ENCODE measurements at regions not wholly inside any gene's neighbourhood (a gene's known extent, or its start where the extent isn't known, plus 50 kb on each side); places are given as distances from the start of the nearest gene placed in this dataset.

DNA sequence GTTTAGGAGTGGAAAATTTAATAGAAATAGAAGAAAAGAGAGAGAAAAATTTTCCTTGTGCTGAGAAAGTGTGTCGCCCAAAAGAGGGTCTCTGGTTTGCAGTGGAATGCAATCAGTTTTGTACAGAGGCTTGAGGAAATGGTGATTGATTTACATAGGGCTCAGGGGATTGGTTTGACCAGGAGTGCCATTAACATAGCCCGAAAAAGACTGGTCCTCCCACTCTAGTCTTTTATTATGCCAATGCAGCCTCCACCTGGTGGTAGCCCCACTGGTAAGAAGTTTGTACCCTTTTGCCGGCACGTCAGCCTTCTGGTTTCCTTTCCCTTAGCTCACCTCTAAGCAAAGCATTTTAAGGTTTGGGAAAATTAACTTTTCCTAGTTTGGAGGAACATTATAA is 885.3 kb downstream of the XPNPEP1 start:
- H3K27ac ChIP-seq = no peak overlapping the region
- no peaks in the 10 kb centered on the region for H3K9me3 ChIP-seq (ENCODE audit: low read depth)
- no peak overlapping the region for H3K4me3 ChIP-seq
- H3K79me2 ChIP-seq (ENCODE audit: insufficient read depth) = no peaks in the 10 kb centered on the region
- in situ Hi-C loops (cut with MboI) = no loop called here
- no peaks in the 10 kb centered on the region for H3K36me3 ChIP-seq (ENCODE audit: low read depth)
- H2AFZ ChIP-seq = no peak overlapping the region
- no peaks in the 10 kb centered on the region for H3K4me1 ChIP-seq (ENCODE audit: insufficient read depth)
- H4K20me1 ChIP-seq (ENCODE audit: insufficient read depth) = no peaks in the 10 kb centered on the region
- no peaks in the 10 kb centered on the region for H3K27me3 ChIP-seq (replicated peaks; ENCODE audit: insufficient read depth)
- TF ChIP-seq EZH2 (IDR thresholded peaks at IDR 0.05; ENCODE audit: insufficient read depth, poor library complexity, severe bottlenecking) (no peak), EZH2phosphoT487 (IDR thresholded peaks at IDR 0.05; ENCODE audit: insufficient read depth, low read depth) (no peak)
- no peak overlapping the region for H3K4me2 ChIP-seq (ENCODE audit: unreplicated experiment)
- H3K9ac ChIP-seq = no peak overlapping the region
- no peaks in the 10 kb centered on the region for H3F3A ChIP-seq (ENCODE audit: insufficient read depth)
- no peak for DNase-seq
- H3K9me2 ChIP-seq (ENCODE audit: insufficient read depth) = no peaks in the 10 kb centered on the region
- WGBS, 2 experiments (ENCODE audit: low coverage in 1 of 2, low lambda C conversion rate in 2 of 2, missing lambda C conversion rate in 2 of 2) = 61 to 68% methylated on average over 4 of the region's 4 CpGs

DNA sequence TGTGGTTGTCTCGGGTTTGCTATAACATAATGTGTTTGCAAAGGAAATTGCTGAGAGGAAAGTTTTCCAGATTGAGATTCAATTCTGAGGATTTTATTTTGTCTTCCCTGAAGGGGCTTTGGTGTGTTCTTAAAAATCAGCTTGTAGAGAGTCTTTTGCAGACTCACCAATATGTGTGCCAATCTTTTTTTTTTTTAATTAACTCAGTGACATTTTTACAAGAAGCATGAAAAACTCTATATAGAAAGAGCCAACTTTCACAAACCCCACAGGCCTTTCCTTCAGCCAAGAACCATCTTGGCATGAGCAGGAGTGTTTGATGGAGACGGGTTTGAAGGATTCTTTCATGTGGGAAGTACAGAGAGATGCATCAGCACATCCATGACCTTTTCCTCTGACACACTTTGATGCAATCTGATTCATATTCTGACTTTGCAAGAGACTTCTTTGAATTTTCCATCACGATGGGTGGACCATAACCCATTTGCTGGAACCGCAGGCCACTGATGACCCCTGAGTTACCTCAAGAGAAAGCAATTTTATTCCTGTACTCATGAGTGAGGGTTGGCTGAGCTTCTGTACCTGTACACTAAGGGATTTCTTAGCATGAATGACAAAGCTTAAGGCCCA is 892.6 kb downstream of the XPNPEP1 start:
- H3K9me3 ChIP-seq (ENCODE audit: low read depth) = no peaks in the 10 kb centered on the region
- no peak for TF ChIP-seq EZH2 (IDR thresholded peaks at IDR 0.05; ENCODE audit: insufficient read depth, poor library complexity, severe bottlenecking)
- H2AFZ ChIP-seq = no peak overlapping the region
- no peak overlapping the region for H3K4me3 ChIP-seq
- WGBS, 2 experiments (ENCODE audit: low coverage in 1 of 2, low lambda C conversion rate in 2 of 2, missing lambda C conversion rate in 2 of 2) = 12 to 20% methylated on average over 4 of the region's 4 CpGs
- no peaks in the 10 kb centered on the region for H3K79me2 ChIP-seq (ENCODE audit: insufficient read depth)
- H3K27ac ChIP-seq = no peak overlapping the region
- no peaks in the 10 kb centered on the region; the same call in 1 of the 2 replicates for H3K27me3 ChIP-seq (replicated peaks; ENCODE audit: insufficient read depth)
- H4K20me1 ChIP-seq (ENCODE audit: insufficient read depth) = no peaks in the 10 kb centered on the region
- no peak overlapping the region for H3K4me2 ChIP-seq (ENCODE audit: unreplicated experiment)
- H3K9ac ChIP-seq = no peak overlapping the region
- no peaks in the 10 kb centered on the region for H3K36me3 ChIP-seq (ENCODE audit: low read depth)
- no peaks in the 10 kb centered on the region for H3K4me1 ChIP-seq (ENCODE audit: insufficient read depth)
- in situ Hi-C loops (cut with MboI) = no loop called here
- peak; percentile 3 for DNase-seq
- H3K9me2 ChIP-seq (ENCODE audit: insufficient read depth) = no peaks in the 10 kb centered on the region
- no peaks in the 10 kb centered on the region for H3F3A ChIP-seq (ENCODE audit: insufficient read depth)

DNA sequence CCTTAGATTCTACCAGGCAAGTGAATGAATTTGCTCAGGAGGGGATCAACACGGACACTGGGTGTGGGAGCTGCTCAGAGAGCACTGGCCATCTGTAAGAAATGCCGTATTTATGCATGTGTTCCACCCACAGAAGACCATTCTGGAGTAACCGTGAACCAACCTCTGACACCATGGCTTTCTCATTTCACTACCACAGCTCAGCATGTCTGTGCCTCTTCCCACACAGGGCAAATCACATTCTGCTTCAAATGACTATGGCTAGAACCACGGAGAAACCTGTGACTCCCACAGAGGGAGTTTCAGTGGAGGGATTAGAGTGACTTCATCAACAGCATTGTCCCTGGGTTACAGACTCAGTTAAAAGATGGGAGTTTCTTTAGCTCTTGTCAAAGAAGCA is 893.4 kb downstream of the XPNPEP1 start:
- 38 to 43% methylated on average over 4 of the region's 4 CpGs for WGBS, 2 experiments (ENCODE audit: low coverage in 1 of 2, low lambda C conversion rate in 2 of 2, missing lambda C conversion rate in 2 of 2)
- no peaks in the 10 kb centered on the region; the same call in 1 of the 2 replicates for H3K27me3 ChIP-seq (replicated peaks; ENCODE audit: insufficient read depth)
- H3F3A ChIP-seq (ENCODE audit: insufficient read depth) = no peaks in the 10 kb centered on the region
- H4K20me1 ChIP-seq (ENCODE audit: insufficient read depth) = no peaks in the 10 kb centered on the region
- H3K4me3 ChIP-seq = no peak overlapping the region
- peak; percentile 4 for DNase-seq
- no peak overlapping the region for H2AFZ ChIP-seq
- no peaks in the 10 kb centered on the region for H3K9me3 ChIP-seq (ENCODE audit: low read depth)
- H3K27ac ChIP-seq = no peak overlapping the region
- H3K4me1 ChIP-seq (ENCODE audit: insufficient read depth) = no peaks in the 10 kb centered on the region
- TF ChIP-seq EZH2 (IDR thresholded peaks at IDR 0.05; ENCODE audit: insufficient read depth, poor library complexity, severe bottlenecking) (no peak), EZH2phosphoT487 (IDR thresholded peaks at IDR 0.05; ENCODE audit: insufficient read depth, low read depth) (no peak)
- no peaks in the 10 kb centered on the region for H3K9me2 ChIP-seq (ENCODE audit: insufficient read depth)
- H3K79me2 ChIP-seq (ENCODE audit: insufficient read depth) = no peaks in the 10 kb centered on the region
- in situ Hi-C loops (cut with MboI) = no loop called here
- no peak overlapping the region for H3K9ac ChIP-seq
- H3K36me3 ChIP-seq (ENCODE audit: low read depth) = no peaks in the 10 kb centered on the region
- H3K4me2 ChIP-seq (ENCODE audit: unreplicated experiment) = no peak overlapping the region

DNA sequence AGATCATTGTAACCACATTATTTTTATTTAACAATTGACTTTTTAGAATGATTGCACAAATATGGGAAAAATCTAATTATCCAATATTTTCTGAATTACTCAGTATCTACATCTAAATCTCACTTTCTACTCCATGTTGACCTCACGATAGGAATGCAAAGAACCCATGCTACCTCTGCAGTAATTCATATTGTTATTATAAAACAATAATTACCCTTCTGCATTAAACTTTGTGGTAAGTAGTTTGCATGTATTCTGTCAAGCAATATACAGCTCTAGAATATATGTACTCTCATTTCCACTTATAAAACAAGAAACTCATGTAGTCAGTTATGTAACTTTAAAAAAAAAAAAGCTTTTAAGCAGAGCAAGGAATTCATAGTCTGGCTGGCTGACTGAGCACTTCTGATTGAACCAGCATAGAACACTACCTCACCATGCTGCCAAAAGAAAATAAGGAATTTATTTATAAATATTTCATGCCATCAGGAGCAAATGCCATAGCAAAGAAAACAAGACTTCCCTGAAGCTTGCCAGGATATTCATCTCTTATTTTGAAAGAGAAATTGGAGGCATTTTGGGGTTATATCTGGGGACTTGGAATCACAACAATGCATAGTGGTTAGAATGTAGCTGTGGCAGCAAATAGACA is 895.7 kb downstream of the XPNPEP1 start:
- Histone ChIP-seq H2AFZ (no peak overlapping the region), H3K9me2 (ENCODE audit: insufficient read depth) (no peaks in the 10 kb centered on the region), H3F3A (ENCODE audit: insufficient read depth) (no peaks in the 10 kb centered on the region), H3K27ac (no peak overlapping the region), H3K9me3 (ENCODE audit: low read depth) (no peaks in the 10 kb centered on the region), H3K36me3 (ENCODE audit: low read depth) (no peaks in the 10 kb centered on the region), H3K27me3 (replicated peaks; ENCODE audit: insufficient read depth) (no peaks in the 10 kb centered on the region; the same call in 1 of the 2 replicates), H3K9ac (no peak overlapping the region), H3K4me1 (ENCODE audit: insufficient read depth) (no peaks in the 10 kb centered on the region), H4K20me1 (ENCODE audit: insufficient read depth) (no peaks in the 10 kb centered on the region), H3K4me2 (ENCODE audit: unreplicated experiment) (no peak overlapping the region), H3K79me2 (ENCODE audit: insufficient read depth) (no peaks in the 10 kb centered on the region), H3K4me3 (no peak overlapping the region)
- 68 to 77% methylated on average over 1 of the region's 1 CpG for WGBS, 2 experiments (ENCODE audit: low coverage in 1 of 2, low lambda C conversion rate in 2 of 2, missing lambda C conversion rate in 2 of 2)
- peak; percentile 6 for DNase-seq
- in situ Hi-C loops (cut with MboI) = no loop called here
- TF ChIP-seq EZH2 (IDR thresholded peaks at IDR 0.05; ENCODE audit: insufficient read depth, poor library complexity, severe bottlenecking) (no peak), EZH2phosphoT487 (IDR thresholded peaks at IDR 0.05; ENCODE audit: insufficient read depth, low read depth) (no peak)

Measured in GM23248 (cell line).